HEK293 (cell line): ENCODE measurements at regions not wholly inside any gene's neighbourhood (a gene's known extent, or its start where the extent isn't known, plus 50 kb on each side); places are given as distances from the start of the nearest gene placed in this dataset.

Source experiments
- CTCF ChIA-PET: fragments of 350-600 bp; formaldehyde crosslinking; extraction: SDS; loops from one replicate; lab custom pipeline; 2021; ENCODE audit warnings: antibody characterized with exemption; lab: Yijun Ruan, JAX
- POLR2A ChIA-PET: fragments of 300-600 bp; formaldehyde crosslinking; extraction: SDS; loops from one replicate; lab custom pipeline; 2020; ENCODE audit warnings: antibody characterized with exemption, inconsistent platforms; lab: Yijun Ruan, JAX
- H3K27ac ChIP-seq: fragments of 200-500 bp; sonication (Bioruptor generic); 2 replicates; pipeline ENCODE4 v1.5.1; 2014; ENCODE audit warnings: low read depth, low read length, control low read depth, inconsistent platforms; ENCODE audit errors: extremely low read depth
- H3K36me3 ChIP-seq, 2 experiments: fragments of 200-500 bp in 1 of 2; sonication (Bioruptor generic) in 1 of 2; 1 replicate in 1 of 2; 2 replicates in 1 of 2; pipeline ENCODE4 v1.5.1; 2014 to 2017; ENCODE audit warnings: inconsistent platforms in 2 of 2, low read length in 2 of 2; ENCODE audit not compliant: control insufficient read depth in 2 of 2, insufficient read depth in 1 of 2
- H3K4me1 ChIP-seq: fragments of 200-500 bp; sonication (Bioruptor generic); 2 replicates; pipeline ENCODE4 v1.5.1; 2014; ENCODE audit warnings: mild to moderate bottlenecking, low read length, inconsistent platforms; ENCODE audit not compliant: control insufficient read depth, insufficient read depth
- H3K4me3 ChIP-seq: 2 replicates; pipeline ENCODE4 v1.5.1; 2011; ENCODE audit warnings: low read depth, mild to moderate bottlenecking, control low read depth, low read length, moderate library complexity
- H3K9me3 ChIP-seq: fragments of 200-500 bp; sonication (Bioruptor generic); 2 replicates; pipeline ENCODE4 v1.5.1; 2014; ENCODE audit warnings: low read depth, low read length, inconsistent platforms; ENCODE audit not compliant: control insufficient read depth, insufficient read depth
- HOXA7 ChIP-seq: sonication (generic); formaldehyde crosslinking; IDR thresholded peaks from 2 replicates; pipeline ENCODE4 v1.8.1; 2022; ENCODE audit warnings: missing genetic modification reagents, borderline replicate concordance
- KLF16 ChIP-seq: fragments of 450-650 bp; formaldehyde crosslinking; IDR thresholded peaks from 2 replicates; pipeline ENCODE4 v1.5.1; 2017; ENCODE audit warnings: missing biosample characterization, missing genetic modification characterization
- KLF9 ChIP-seq: fragments of 450-650 bp; formaldehyde crosslinking; IDR thresholded peaks from 2 replicates; pipeline ENCODE4 v1.5.1; 2016; ENCODE audit warnings: missing biosample characterization, missing genetic modification characterization, low read depth
- WT1 ChIP-seq: fragments of 450-650 bp; formaldehyde crosslinking; IDR thresholded peaks from 2 replicates; pipeline ENCODE4 v1.5.1; 2016; ENCODE audit warnings: missing biosample characterization, missing genetic modification characterization
- ZNF114 ChIP-seq: fragments of 450-650 bp; formaldehyde crosslinking; IDR thresholded peaks from 2 replicates; pipeline ENCODE4 v1.5.0; 2017; ENCODE audit warnings: missing biosample characterization, missing genetic modification characterization
- ZNF133 ChIP-seq: fragments of 450-650 bp; formaldehyde crosslinking; IDR thresholded peaks from 2 replicates; pipeline ENCODE4 v1.5.1; 2016; ENCODE audit warnings: missing biosample characterization, missing genetic modification characterization
- ZNF138 ChIP-seq: fragments of 450-650 bp; formaldehyde crosslinking; IDR thresholded peaks from 2 replicates; pipeline ENCODE4 v1.5.1; 2016; ENCODE audit warnings: missing biosample characterization, missing genetic modification characterization, borderline replicate concordance
- ZNF146 ChIP-seq: fragments of 450-650 bp; formaldehyde crosslinking; IDR thresholded peaks from 2 replicates; pipeline ENCODE4 v1.5.1; 2016; ENCODE audit warnings: missing biosample characterization, missing genetic modification characterization
- ZNF16 ChIP-seq: fragments of 450-650 bp; formaldehyde crosslinking; IDR thresholded peaks from 2 replicates; pipeline ENCODE4 v1.5.1; 2016; ENCODE audit warnings: low read depth, missing biosample characterization, missing genetic modification characterization
- ZNF302 ChIP-seq: fragments of 450-650 bp; formaldehyde crosslinking; IDR thresholded peaks from 2 replicates; pipeline ENCODE4 v1.5.1; 2016; ENCODE audit warnings: missing biosample characterization, missing genetic modification characterization, low read depth
- ZNF324 ChIP-seq: fragments of 450-650 bp; formaldehyde crosslinking; IDR thresholded peaks from 2 replicates; pipeline ENCODE4 v1.5.1; 2016; ENCODE audit warnings: missing biosample characterization, missing genetic modification characterization
- ZNF354C ChIP-seq: fragments of 450-650 bp; formaldehyde crosslinking; IDR thresholded peaks from 2 replicates; pipeline ENCODE4 v1.5.1; 2016; ENCODE audit warnings: missing biosample characterization, missing genetic modification characterization, low read depth, borderline replicate concordance
- ZNF394 ChIP-seq: fragments of 450-650 bp; formaldehyde crosslinking; IDR thresholded peaks from 2 replicates; pipeline ENCODE4 v1.5.1; 2016; ENCODE audit warnings: missing biosample characterization, missing genetic modification characterization, mild to moderate bottlenecking, moderate library complexity, borderline replicate concordance
- ZNF423 ChIP-seq: fragments of 450-650 bp; formaldehyde crosslinking; IDR thresholded peaks from 2 replicates; pipeline ENCODE4 v1.5.1; 2016; ENCODE audit warnings: missing biosample characterization, missing genetic modification characterization
- ZNF623 ChIP-seq: fragments of 450-650 bp; formaldehyde crosslinking; IDR thresholded peaks from 2 replicates; pipeline ENCODE4 v1.5.1; 2016; ENCODE audit warnings: missing biosample characterization, missing genetic modification characterization
- ZNF660 ChIP-seq: fragments of 450-650 bp; IDR thresholded peaks from 2 replicates; pipeline ENCODE4 v1.5.1; 2018; ENCODE audit warnings: missing biosample characterization, mild to moderate bottlenecking, missing genetic modification characterization
- ZNF664 ChIP-seq: fragments of 450-650 bp; formaldehyde crosslinking; IDR thresholded peaks from 2 replicates; pipeline ENCODE4 v1.5.1; 2016; ENCODE audit warnings: missing biosample characterization, missing genetic modification characterization
- ZNF76 ChIP-seq: fragments of 450-650 bp; formaldehyde crosslinking; IDR thresholded peaks from 2 replicates; pipeline ENCODE4; 2016; ENCODE audit warnings: low read depth, missing biosample characterization, missing genetic modification characterization, borderline replicate concordance
- ZXDB ChIP-seq: fragments of 450-650 bp; formaldehyde crosslinking; IDR thresholded peaks from 2 replicates; pipeline ENCODE4 v1.5.1; 2016; ENCODE audit warnings: missing biosample characterization, missing genetic modification characterization
- TF ChIP-seq, protein P1 (sequence below): fragments of 450-650 bp; formaldehyde crosslinking; IDR thresholded peaks from 2 replicates; pipeline ENCODE4 v1.5.1; 2016; ENCODE audit warnings: missing biosample characterization, missing genetic modification characterization
- TF ChIP-seq, protein P2 (sequence below): fragments of 450-650 bp; formaldehyde crosslinking; IDR thresholded peaks from 2 replicates; pipeline ENCODE4 v1.5.1; 2016; ENCODE audit warnings: missing biosample characterization, missing genetic modification characterization
- TF ChIP-seq, protein P3 (sequence below): fragments of 450-650 bp; formaldehyde crosslinking; IDR thresholded peaks from 2 replicates; pipeline ENCODE4 v1.5.1; 2016; ENCODE audit warnings: missing biosample characterization, missing genetic modification characterization
- TF ChIP-seq, protein P4 (sequence below): fragments of 450-650 bp; formaldehyde crosslinking; IDR thresholded peaks from 2 replicates; pipeline ENCODE4 v1.5.1; 2016; ENCODE audit warnings: missing biosample characterization, missing genetic modification characterization
- TF ChIP-seq, protein P5 (sequence below): fragments of 450-650 bp; formaldehyde crosslinking; IDR thresholded peaks from 2 replicates; pipeline ENCODE4 v1.5.1; 2017; ENCODE audit warnings: missing biosample characterization, missing genetic modification characterization

DNA sequence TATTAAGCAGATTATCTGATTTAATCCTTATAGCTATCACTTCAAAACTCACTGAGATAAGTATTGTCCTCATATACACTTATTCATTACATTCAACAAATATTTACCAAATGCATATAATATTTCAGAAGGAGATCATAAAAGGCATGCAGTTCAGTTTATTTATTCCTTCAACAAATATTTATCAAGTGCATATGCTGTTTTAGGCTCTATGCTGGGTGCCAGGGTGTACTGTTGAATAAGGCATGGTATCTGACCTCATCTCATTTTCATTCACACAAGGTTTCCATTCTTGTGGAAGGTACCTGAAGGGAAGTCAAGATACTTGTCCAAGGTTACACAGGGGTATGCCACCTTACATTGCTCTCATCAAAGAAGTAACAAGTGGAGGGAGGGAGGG is 213.0 kb downstream of the INSIG2 start (continued):
- TF ChIP-seq, protein P1, sequence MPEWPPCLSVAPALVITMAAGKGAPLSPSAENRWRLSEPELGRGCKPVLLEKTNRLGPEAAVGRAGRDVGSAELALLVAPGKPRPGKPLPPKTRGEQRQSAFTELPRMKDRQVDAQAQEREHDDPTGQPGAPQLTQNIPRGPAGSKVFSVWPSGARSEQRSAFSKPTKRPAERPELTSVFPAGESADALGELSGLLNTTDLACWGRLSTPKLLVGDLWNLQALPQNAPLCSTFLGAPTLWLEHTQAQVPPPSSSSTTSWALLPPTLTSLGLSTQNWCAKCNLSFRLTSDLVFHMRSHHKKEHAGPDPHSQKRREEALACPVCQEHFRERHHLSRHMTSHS, result no peak
- TF ChIP-seq, protein P2, sequence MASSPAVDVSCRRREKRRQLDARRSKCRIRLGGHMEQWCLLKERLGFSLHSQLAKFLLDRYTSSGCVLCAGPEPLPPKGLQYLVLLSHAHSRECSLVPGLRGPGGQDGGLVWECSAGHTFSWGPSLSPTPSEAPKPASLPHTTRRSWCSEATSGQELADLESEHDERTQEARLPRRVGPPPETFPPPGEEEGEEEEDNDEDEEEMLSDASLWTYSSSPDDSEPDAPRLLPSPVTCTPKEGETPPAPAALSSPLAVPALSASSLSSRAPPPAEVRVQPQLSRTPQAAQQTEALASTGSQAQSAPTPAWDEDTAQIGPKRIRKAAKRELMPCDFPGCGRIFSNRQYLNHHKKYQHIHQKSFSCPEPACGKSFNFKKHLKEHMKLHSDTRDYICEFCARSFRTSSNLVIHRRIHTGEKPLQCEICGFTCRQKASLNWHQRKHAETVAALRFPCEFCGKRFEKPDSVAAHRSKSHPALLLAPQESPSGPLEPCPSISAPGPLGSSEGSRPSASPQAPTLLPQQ (tag by site-specific recombination), result no peak
- TF ChIP-seq ZNF354C (tag by site-specific recombination), result no peak
- TF ChIP-seq ZNF16 (tag by site-specific recombination), result no peak
- TF ChIP-seq ZNF623 (tag by site-specific recombination), result no peak

DNA sequence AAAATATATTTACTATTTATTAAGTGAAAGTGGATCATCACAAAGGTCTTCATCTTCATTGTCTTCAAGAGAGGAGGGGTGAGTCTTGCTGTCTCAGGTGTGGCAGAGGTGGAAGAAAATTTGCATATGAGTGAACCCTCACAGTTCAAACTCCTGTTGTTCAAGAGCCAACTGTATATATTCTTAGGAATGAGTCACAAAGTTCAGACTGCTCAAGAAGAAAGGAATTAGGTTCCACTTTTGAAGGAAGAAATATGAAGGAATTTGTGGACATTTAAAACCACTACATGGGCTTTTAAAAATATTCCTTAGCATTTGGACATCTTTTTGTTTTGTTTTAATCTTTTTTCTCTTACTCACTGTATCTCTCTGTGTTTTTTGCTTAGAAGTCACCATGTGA is 212.6 kb downstream of the INSIG2 start:
- H3K36me3 ChIP-seq, result no peaks in the 10 kb centered on the region
- TF ChIP-seq HOXA7 (CRISPR knock-in tag) (no peak), ZXDB (tag by site-specific recombination) (no peak), KLF9 (tag by site-specific recombination) (no peak), WT1 (tag by site-specific recombination) (no peak), ZNF76 (tag by site-specific recombination) (no peak), KLF16 (no peak), ZNF324 (no peak), ZNF133 (tag by site-specific recombination) (no peak), ZNF664 (tag by site-specific recombination) (no peak)
- TF ChIP-seq, protein P3, sequence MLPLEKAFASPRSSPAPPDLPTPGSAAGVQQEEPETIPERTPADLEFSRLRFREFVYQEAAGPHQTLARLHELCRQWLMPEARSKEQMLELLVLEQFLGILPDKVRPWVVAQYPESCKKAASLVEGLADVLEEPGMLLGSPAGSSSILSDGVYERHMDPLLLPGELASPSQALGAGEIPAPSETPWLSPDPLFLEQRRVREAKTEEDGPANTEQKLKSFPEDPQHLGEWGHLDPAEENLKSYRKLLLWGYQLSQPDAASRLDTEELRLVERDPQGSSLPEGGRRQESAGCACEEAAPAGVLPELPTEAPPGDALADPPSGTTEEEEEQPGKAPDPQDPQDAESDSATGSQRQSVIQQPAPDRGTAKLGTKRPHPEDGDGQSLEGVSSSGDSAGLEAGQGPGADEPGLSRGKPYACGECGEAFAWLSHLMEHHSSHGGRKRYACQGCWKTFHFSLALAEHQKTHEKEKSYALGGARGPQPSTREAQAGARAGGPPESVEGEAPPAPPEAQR (tag by site-specific recombination), result no peak
- TF ChIP-seq, protein P4, sequence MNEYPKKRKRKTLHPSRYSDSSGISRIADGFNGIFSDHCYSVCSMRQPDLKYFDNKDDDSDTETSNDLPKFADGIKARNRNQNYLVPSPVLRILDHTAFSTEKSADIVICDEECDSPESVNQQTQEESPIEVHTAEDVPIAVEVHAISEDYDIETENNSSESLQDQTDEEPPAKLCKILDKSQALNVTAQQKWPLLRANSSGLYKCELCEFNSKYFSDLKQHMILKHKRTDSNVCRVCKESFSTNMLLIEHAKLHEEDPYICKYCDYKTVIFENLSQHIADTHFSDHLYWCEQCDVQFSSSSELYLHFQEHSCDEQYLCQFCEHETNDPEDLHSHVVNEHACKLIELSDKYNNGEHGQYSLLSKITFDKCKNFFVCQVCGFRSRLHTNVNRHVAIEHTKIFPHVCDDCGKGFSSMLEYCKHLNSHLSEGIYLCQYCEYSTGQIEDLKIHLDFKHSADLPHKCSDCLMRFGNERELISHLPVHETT (tag by site-specific recombination), result no peak
- CTCF ChIA-PET, result interaction anchor here (0.7 to 0.9 kb wide), 2 partner anchors 12 to 79 kb away, joined by 3 to 4 read pairs; no protein-coding TSS in a partner anchor
- H3K4me3 ChIP-seq, result no peak overlapping the region
- H3K27ac ChIP-seq, result no peak overlapping the region
- no peaks in the 10 kb centered on the region for H3K9me3 ChIP-seq
- POLR2A ChIA-PET, result no interaction called here
- H3K4me1 ChIP-seq, result no peaks in the 10 kb centered on the region

DNA sequence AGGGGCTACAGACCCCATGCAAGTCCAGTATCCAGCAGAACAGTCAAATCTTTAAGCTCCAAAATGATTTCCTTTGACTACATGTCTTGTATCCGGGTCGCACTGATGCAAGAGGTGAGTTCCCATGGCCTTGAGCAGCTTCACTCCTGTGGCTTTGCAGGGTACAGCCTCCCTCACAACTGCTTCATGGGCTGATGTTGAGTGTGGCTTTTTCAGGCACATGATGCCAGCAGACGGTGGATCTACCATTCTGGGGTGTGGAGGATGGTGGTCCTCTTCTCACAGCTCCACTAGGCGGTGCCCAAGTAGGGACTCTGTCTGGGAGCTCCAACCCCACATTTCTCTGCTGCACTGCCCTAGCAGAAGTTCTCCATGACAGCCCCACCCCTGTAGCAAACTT is 208.4 kb downstream of the INSIG2 start:
- no peak overlapping the region for H3K4me3 ChIP-seq
- ChIA-PET CTCF (no interaction called here), POLR2A (no interaction called here)
- H3K27ac ChIP-seq, result no peak overlapping the region
- H3K9me3 ChIP-seq, result no peaks in the 10 kb centered on the region
- H3K4me1 ChIP-seq, result 0 out of 2 replicates have a peak, but pooled peaks cover 2% of the 10 kb centered on the region
- no peaks in the 10 kb centered on the region for H3K36me3 ChIP-seq
- no peak for TF ChIP-seq ZNF660
- TF ChIP-seq, protein P5, sequence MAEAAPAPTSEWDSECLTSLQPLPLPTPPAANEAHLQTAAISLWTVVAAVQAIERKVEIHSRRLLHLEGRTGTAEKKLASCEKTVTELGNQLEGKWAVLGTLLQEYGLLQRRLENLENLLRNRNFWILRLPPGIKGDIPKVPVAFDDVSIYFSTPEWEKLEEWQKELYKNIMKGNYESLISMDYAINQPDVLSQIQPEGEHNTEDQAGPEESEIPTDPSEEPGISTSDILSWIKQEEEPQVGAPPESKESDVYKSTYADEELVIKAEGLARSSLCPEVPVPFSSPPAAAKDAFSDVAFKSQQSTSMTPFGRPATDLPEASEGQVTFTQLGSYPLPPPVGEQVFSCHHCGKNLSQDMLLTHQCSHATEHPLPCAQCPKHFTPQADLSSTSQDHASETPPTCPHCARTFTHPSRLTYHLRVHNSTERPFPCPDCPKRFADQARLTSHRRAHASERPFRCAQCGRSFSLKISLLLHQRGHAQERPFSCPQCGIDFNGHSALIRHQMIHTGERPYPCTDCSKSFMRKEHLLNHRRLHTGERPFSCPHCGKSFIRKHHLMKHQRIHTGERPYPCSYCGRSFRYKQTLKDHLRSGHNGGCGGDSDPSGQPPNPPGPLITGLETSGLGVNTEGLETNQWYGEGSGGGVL (tag by site-specific recombination), result no peak
- no peak for TF ChIP-seq KLF16
- TF ChIP-seq, protein P3 (tag by site-specific recombination), result no peak
- no peak for TF ChIP-seq ZNF114 (tag by site-specific recombination)
- TF ChIP-seq ZNF394 (tag by site-specific recombination), result no peak
- no peak for TF ChIP-seq ZNF423 (tag by site-specific recombination)
- no peak for TF ChIP-seq ZNF302 (tag by site-specific recombination)
- TF ChIP-seq ZNF146 (tag by site-specific recombination), result no peak
- TF ChIP-seq ZNF138, result no peak
